AG04450 (cell line): ENCODE measurements at regions not wholly inside any gene's neighbourhood (a gene's known extent, or its start where the extent isn't known, plus 50 kb on each side); places are given as distances from the start of the nearest gene placed in this dataset.

Source experiments
- CTCF ChIA-PET: fragments of 300-600, 350-600 bp; formaldehyde crosslinking; extraction: SDS; loops from one replicate; lab custom pipeline; 2022; ENCODE audit warnings: antibody characterized with exemption, inconsistent platforms; lab: Charles Lee
- POLR2A ChIA-PET: fragments of 350-600 bp; formaldehyde crosslinking; extraction: SDS; loops from one replicate; lab custom pipeline; 2021; ENCODE audit warnings: antibody characterized with exemption, inconsistent platforms; lab: Yijun Ruan, JAX
- DNase-seq: peaks from one replicate; pipeline ENCODE4 v3.0.0-alpha.2; 2011; ENCODE audit warnings: low read depth, low spot score
- H3K27ac ChIP-seq: one replicate; pipeline ENCODE4 v1.5.1; 2012; ENCODE audit warnings: low read depth, low read length, control low read depth
- H3K27me3 ChIP-seq: one replicate; pipeline ENCODE4 v1.6.0; 2012; ENCODE audit warnings: low read length; ENCODE audit not compliant: control insufficient read depth, insufficient read depth
- H3K4me3 ChIP-seq: 2 replicates; pipeline ENCODE4 v1.5.1; 2011; ENCODE audit warnings: mild to moderate bottlenecking, low read depth, low read length, control low read depth
- H3K9me3 ChIP-seq: 2 replicates; pipeline ENCODE4 v1.5.1; 2012; ENCODE audit warnings: low read length; ENCODE audit not compliant: control insufficient read depth, insufficient read depth
- TF ChIP-seq, protein P1 (sequence below): IDR thresholded peaks from 2 replicates; pipeline ENCODE4 v1.5.1; 2011; ENCODE audit warnings: low read depth, low read length, control low read depth, inconsistent platforms

DNA sequence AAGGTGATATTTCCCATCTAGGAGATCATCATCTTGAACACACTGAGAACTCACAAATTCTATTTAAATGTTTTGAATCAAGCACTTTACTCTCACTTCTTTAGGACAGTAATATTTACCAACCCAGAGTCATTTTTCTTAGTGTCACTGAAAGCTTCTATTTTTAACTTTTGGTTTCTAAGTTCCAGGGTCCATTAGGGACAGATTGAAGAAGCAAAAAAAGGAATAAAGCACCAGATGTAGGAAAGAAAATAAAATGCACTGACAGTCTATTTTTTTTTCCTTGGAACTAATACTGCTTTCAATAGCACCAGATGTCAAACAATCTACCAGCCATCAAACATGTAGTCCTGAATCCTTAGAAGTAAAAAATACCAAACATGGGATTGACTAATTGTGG lies 526.7 kb upstream of the LRRN3 start:
- CTCF ChIA-PET, result interaction anchor here (0.6 kb wide), 1 partner anchor 806 kb away, joined by 3 read pairs; no protein-coding TSS in a partner anchor
- H3K9me3 ChIP-seq, result no peaks in the 10 kb centered on the region
- TF ChIP-seq, protein P1, sequence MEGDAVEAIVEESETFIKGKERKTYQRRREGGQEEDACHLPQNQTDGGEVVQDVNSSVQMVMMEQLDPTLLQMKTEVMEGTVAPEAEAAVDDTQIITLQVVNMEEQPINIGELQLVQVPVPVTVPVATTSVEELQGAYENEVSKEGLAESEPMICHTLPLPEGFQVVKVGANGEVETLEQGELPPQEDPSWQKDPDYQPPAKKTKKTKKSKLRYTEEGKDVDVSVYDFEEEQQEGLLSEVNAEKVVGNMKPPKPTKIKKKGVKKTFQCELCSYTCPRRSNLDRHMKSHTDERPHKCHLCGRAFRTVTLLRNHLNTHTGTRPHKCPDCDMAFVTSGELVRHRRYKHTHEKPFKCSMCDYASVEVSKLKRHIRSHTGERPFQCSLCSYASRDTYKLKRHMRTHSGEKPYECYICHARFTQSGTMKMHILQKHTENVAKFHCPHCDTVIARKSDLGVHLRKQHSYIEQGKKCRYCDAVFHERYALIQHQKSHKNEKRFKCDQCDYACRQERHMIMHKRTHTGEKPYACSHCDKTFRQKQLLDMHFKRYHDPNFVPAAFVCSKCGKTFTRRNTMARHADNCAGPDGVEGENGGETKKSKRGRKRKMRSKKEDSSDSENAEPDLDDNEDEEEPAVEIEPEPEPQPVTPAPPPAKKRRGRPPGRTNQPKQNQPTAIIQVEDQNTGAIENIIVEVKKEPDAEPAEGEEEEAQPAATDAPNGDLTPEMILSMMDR, result no peak

DNA sequence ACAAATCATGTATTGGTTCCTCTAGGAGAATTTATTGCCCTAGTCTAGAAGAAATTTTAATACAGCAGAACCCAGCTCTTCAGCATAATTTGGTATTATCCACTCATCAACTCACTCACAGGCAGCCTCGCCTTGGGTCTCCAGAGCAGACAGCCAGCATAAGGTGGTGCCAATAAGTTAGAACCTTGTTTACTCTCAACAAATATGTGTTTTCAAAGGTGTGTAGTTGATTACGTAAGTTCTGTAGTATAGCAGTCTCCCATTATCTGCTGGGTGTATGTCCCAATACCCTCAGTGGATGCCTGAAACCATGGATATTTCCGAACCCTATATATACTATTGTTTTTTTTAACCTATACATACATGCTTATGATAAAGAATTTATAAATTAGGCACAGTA lies 522.5 kb upstream of the LRRN3 start:
- Histone ChIP-seq H3K27ac (no peak overlapping the region), H3K4me3 (no peak overlapping the region), H3K27me3 (no peaks in the 10 kb centered on the region), H3K9me3 (no peaks in the 10 kb centered on the region)
- CTCF ChIA-PET, result no interaction called here
- POLR2A ChIA-PET, result no interaction called here
- TF ChIP-seq, protein P1, result no peak
- DNase-seq, result no peak

More for the DNA sequence above, 526.7 kb upstream of the LRRN3 start:
- Histone ChIP-seq H3K27me3 (no peaks in the 10 kb centered on the region), H3K4me3 (no peak overlapping the region), H3K27ac (no peak overlapping the region)
- no peak for DNase-seq
- POLR2A ChIA-PET, result no interaction called here

DNA sequence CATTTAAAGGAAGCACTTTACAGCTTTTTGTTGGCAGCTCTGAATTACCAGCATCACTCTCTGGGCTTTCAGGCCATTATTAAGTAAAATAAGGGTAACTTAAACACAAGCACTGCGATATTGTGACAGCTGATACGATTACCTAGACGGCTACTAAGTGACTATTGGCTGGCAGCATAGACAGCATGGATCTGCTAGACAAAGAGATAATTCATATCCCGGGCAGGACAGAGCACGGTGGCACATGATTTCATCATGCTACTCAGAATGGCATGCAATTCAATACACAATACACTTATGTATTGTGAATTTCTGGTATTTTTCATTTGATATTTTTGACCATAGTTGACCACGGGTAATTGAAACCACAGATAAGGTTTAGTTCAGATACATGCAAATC lies 522.0 kb upstream of the LRRN3 start:
- Histone ChIP-seq H3K27ac (no peak overlapping the region), H3K9me3 (no peaks in the 10 kb centered on the region), H3K27me3 (no peaks in the 10 kb centered on the region), H3K4me3 (no peak overlapping the region)
- ChIA-PET CTCF (no interaction called here), POLR2A (no interaction called here)
- TF ChIP-seq, protein P1, result no peak
- no peak for DNase-seq

DNA sequence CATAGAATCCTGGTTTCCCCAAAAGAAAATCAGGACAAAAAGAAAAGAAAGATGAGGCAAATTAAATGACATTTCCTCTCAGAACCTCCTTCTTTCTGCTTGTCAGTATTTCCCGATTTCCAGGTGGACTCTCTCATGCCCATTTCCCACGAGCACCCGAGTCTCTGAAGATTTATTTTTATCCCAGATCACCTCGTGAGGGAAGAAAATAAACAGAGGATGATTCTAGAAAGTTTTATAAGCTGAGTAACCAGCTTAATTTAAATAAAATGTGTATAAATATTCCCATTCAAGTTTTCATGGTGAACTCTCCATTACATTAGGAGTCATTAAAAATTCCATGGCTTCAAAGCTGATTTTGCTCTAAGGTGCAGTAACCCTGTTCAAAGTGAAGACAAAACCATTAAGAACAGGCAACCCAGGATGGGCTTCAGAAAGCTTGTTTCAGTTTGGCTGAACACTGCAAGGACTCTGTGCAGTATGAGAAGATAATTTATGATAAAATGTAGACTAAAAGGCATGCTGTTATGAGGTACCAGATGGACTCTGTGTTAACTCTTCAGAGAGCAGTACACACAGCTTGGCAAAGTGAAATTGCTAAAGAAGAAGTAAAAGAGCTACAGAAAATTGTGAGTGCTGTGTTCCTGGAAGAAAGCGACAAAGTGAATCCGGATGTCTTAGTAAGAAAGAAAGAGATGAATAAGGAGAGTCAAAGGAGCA lies 521.3 kb upstream of the LRRN3 start:
- H3K27ac ChIP-seq, result peak overlapping the region; percentile 32
- DNase-seq, result peak; percentile 44
- no peaks in the 10 kb centered on the region for H3K9me3 ChIP-seq

More for the DNA sequence above, 521.3 kb upstream of the LRRN3 start:
- Histone ChIP-seq H3K27me3 (no peaks in the 10 kb centered on the region), H3K4me3 (no peak overlapping the region)
- ChIA-PET POLR2A (interaction anchor here (0.7 kb wide), 1 partner anchor 196 kb away, joined by 3 read pairs; no protein-coding TSS in a partner anchor), CTCF (interaction anchor here (0.8 kb wide), 1 partner anchor 8 kb away, joined by 4 read pairs; no protein-coding TSS in a partner anchor)
- TF ChIP-seq, protein P1, result no peak
